ENCODE measurements at regions not wholly inside any gene's neighbourhood (a gene's known extent, or its start where the extent isn't known, plus 50 kb on each side); places are given as distances from the start of the nearest gene placed in this dataset.

DNA sequence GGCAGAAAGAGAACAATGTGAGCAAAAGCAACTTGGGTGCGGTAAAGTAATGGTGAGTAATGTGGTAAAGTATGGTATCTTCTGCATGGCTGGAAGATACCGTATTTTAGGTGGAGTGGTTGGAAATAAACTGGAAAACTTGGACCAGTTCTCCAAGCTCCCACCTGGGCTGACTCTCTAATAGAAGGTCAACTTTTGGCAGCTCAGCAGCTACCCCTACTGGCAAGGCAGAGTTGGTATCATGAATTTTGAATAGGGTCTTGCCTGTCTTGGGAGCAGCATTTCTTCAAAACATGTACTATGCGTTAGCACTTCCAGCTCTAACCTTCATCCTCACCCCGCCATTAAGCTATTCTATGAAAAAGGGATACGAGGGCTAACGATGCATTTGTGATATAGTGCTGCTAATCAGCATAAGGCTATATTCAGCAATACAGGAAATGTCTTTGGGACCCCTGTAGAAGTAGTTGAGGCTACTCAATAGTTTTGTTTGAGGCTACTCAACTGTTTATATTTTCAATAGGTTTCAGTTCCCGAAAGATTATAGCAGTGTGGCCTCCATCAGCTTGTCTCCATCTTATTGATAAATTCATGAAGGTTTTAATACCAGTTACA lies 276.3 kb upstream of the FAR2 start:
- WGBS, result 66% methylated on average over 7 of the region's 7 CpGs
- Histone ChIP-seq H3K4me1 (ENCODE audit: control insufficient read depth in 2 of 2, insufficient read depth in 2 of 2, low read length in 2 of 2) (no peaks in the 10 kb centered on the region), H3K9me3 (ENCODE audit: control insufficient read depth in 2 of 2, insufficient read depth in 1 of 2, low read length in 1 of 2) (no peaks in the 10 kb centered on the region)

DNA sequence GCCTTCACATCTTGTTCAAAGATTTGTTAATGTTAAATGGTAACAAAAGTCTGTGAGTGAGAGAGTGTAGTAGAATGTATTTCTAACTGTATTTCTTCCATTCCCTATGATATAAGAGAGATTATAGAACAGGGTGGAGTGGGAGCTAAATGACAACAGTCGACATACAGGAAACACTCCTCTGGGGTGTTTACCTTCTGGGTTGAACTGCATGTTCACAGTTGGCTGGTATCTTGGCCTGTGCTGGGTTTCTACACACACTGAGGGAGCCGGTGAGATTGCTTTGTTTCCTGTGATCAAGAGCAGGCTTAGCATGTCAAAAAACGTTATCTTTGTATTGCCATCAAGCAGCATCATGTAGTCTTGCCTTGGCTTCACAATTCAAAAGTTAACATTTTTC lies 274.3 kb upstream of the FAR2 start:
- Histone ChIP-seq H3K9me3 (ENCODE audit: control insufficient read depth in 2 of 2, insufficient read depth in 1 of 2, low read length in 1 of 2) (no peaks in the 10 kb centered on the region), H3K4me3 (ENCODE audit: low read length in 2 of 2) (no peak overlapping the region), H3K4me1 (ENCODE audit: control insufficient read depth in 2 of 2, insufficient read depth in 2 of 2, low read length in 2 of 2) (no peaks in the 10 kb centered on the region), H3K27ac (ENCODE audit: low read depth in 1 of 2, low read length in 1 of 2) (no peak overlapping the region), H3K27me3 (ENCODE audit: control insufficient read depth in 2 of 2, insufficient read depth in 1 of 2, low read length in 1 of 2) (no peaks in the 10 kb centered on the region), H3K36me3 (ENCODE audit: control insufficient read depth in 2 of 2, insufficient read depth in 2 of 2, low read length in 1 of 2) (no peaks in the 10 kb centered on the region)
- DNase-seq (ENCODE audit: low read depth in 6 of 9, low spot score in 9 of 9), result no peak
- 86% methylated on average over 3 of the region's 3 CpGs for WGBS

More for the DNA sequence above, 276.3 kb upstream of the FAR2 start:
- Histone ChIP-seq H3K27me3 (ENCODE audit: control insufficient read depth in 2 of 2, insufficient read depth in 1 of 2, low read length in 1 of 2) (no peaks in the 10 kb centered on the region), H3K36me3 (ENCODE audit: control insufficient read depth in 2 of 2, insufficient read depth in 2 of 2, low read length in 1 of 2) (no peaks in the 10 kb centered on the region), H3K27ac (ENCODE audit: low read depth in 1 of 2, low read length in 1 of 2) (no peak overlapping the region), H3K4me3 (ENCODE audit: low read length in 2 of 2) (no peak overlapping the region)
- peak in 6 of 9 donors; percentile 2 to 23 (median 5) for DNase-seq (ENCODE audit: low read depth in 6 of 9, low spot score in 9 of 9)

DNA sequence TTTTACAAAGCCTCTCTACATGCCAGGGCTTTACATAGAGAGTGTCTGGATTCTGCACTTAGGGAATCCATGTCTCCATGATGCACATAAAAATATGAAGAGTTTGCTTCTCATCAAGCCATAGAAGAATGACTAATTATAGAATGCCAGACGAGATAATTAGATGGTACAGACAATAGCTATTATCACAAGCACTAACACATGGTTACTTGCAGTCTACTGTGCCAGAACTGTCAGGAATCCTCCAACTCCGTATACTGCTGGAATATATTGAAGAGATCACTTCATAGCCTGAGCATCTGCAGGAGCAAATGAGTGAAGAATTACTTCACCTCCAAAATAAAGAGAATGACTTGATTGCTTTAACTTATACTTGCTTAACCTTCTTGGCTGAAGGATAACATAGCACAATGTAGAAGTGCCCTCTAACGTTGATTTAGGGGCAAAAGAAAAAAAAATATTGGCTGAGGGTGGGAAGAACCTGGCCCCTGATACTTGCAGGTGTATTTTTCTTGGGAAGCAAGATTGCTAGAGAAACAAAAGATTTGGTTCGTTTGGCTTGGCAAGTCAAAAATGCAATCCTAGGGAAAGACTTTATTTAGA lies 272.8 kb upstream of the FAR2 start:
- Histone ChIP-seq H3K27me3 (ENCODE audit: control insufficient read depth in 2 of 2, insufficient read depth in 1 of 2, low read length in 1 of 2) (no peaks in the 10 kb centered on the region), H3K27ac (ENCODE audit: low read depth in 1 of 2, low read length in 1 of 2) (no peak overlapping the region), H3K4me1 (ENCODE audit: control insufficient read depth in 2 of 2, insufficient read depth in 2 of 2, low read length in 2 of 2) (no peaks in the 10 kb centered on the region), H3K36me3 (ENCODE audit: control insufficient read depth in 2 of 2, insufficient read depth in 2 of 2, low read length in 1 of 2) (no peaks in the 10 kb centered on the region), H3K4me3 (ENCODE audit: low read length in 2 of 2) (no peak overlapping the region), H3K9me3 (ENCODE audit: control insufficient read depth in 2 of 2, insufficient read depth in 1 of 2, low read length in 1 of 2) (no peaks in the 10 kb centered on the region)
- no peak for DNase-seq (ENCODE audit: low read depth in 6 of 9, low spot score in 9 of 9)
- WGBS, result 81% methylated on average over 4 of the region's 4 CpGs

DNA sequence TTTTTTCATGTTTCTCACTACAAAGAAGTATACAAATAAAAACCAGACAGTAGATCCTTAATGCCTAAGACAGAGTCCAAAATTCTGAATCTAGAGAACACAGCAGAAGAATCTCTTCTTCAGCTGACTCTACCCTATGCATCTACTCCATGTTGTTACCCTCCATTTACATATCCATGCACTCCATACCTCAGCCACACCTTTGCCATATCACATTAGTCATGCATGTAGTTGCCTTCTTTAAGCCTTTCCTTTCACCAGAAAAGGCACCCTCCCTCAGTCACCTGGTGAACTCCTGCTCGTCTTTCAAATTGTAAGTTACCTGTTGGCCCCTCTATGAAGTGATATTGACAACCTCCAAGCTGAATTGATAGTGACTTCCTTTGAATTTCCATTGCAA lies 271.2 kb upstream of the FAR2 start:
- 87% methylated on average over 1 of the region's 1 CpG for WGBS
- Histone ChIP-seq H3K4me3 (ENCODE audit: low read length in 2 of 2) (no peak overlapping the region), H3K9me3 (ENCODE audit: control insufficient read depth in 2 of 2, insufficient read depth in 1 of 2, low read length in 1 of 2) (no peaks in the 10 kb centered on the region), H3K27me3 (ENCODE audit: control insufficient read depth in 2 of 2, insufficient read depth in 1 of 2, low read length in 1 of 2) (no peaks in the 10 kb centered on the region), H3K27ac (ENCODE audit: low read depth in 1 of 2, low read length in 1 of 2) (no peak overlapping the region), H3K4me1 (ENCODE audit: control insufficient read depth in 2 of 2, insufficient read depth in 2 of 2, low read length in 2 of 2) (no peaks in the 10 kb centered on the region), H3K36me3 (ENCODE audit: control insufficient read depth in 2 of 2, insufficient read depth in 2 of 2, low read length in 1 of 2) (no peaks in the 10 kb centered on the region)
- no peak for DNase-seq (ENCODE audit: low read depth in 6 of 9, low spot score in 9 of 9)

DNA sequence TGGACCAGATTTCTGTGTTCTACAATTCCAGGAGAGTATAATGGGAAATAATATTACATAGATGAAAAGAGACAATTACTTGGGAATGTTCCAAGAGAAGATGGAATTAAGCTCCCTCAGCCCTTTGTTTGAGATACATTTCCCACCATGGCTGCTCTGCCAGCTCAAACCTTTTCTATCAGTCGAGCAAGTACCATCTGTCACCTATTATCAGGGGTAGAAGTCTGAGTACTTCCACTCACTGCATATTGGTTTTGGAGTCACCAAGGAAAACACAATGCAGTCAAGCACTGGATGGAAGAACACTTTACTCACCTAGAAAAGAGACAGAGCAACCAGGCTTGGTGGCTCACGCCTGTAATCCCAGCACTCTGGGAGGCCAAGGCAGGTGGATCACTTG lies 270.4 kb upstream of the FAR2 start:
- DNase-seq (ENCODE audit: low read depth in 6 of 9, low spot score in 9 of 9), result no peak
- Histone ChIP-seq H3K27ac (ENCODE audit: low read depth in 1 of 2, low read length in 1 of 2) (no peak overlapping the region), H3K4me3 (ENCODE audit: low read length in 2 of 2) (no peak overlapping the region), H3K27me3 (ENCODE audit: control insufficient read depth in 2 of 2, insufficient read depth in 1 of 2, low read length in 1 of 2) (no peaks in the 10 kb centered on the region), H3K9me3 (ENCODE audit: control insufficient read depth in 2 of 2, insufficient read depth in 1 of 2, low read length in 1 of 2) (no peaks in the 10 kb centered on the region), H3K4me1 (ENCODE audit: control insufficient read depth in 2 of 2, insufficient read depth in 2 of 2, low read length in 2 of 2) (no peaks in the 10 kb centered on the region), H3K36me3 (ENCODE audit: control insufficient read depth in 2 of 2, insufficient read depth in 2 of 2, low read length in 1 of 2) (no peaks in the 10 kb centered on the region)
- WGBS, result 88% methylated on average over 2 of the region's 2 CpGs

DNA sequence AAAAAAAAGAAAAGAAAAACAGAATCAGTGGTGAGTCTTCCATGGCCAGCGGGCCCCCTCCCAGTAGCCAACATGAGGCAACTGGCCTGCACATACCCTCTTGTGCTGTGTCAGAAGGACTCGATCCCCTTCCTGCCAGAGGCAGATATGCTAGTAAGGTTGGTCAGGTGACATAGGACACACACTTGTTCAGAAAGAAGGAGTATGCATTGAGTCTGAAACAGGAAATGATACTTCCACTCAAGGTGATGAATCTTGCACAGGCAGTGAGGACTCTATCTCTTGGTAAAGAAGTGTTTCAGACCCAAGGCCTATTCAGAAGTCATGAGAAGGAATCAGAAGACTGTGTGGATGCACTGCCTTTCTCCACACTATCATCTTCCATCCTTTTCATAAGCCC lies 269.7 kb upstream of the FAR2 start:
- 95% methylated on average over 2 of the region's 2 CpGs for WGBS
- H3K4me3 ChIP-seq (ENCODE audit: low read length in 2 of 2), result no peak overlapping the region
- no peaks in the 10 kb centered on the region for H3K27me3 ChIP-seq (ENCODE audit: control insufficient read depth in 2 of 2, insufficient read depth in 1 of 2, low read length in 1 of 2)
- DNase-seq (ENCODE audit: low read depth in 6 of 9, low spot score in 9 of 9), result no peak
- H3K36me3 ChIP-seq (ENCODE audit: control insufficient read depth in 2 of 2, insufficient read depth in 2 of 2, low read length in 1 of 2), result no peaks in the 10 kb centered on the region
- H3K4me1 ChIP-seq (ENCODE audit: control insufficient read depth in 2 of 2, insufficient read depth in 2 of 2, low read length in 2 of 2), result no peaks in the 10 kb centered on the region
- no peaks in the 10 kb centered on the region for H3K9me3 ChIP-seq (ENCODE audit: control insufficient read depth in 2 of 2, insufficient read depth in 1 of 2, low read length in 1 of 2)
- H3K27ac ChIP-seq (ENCODE audit: low read depth in 1 of 2, low read length in 1 of 2), result no peak overlapping the region

DNA sequence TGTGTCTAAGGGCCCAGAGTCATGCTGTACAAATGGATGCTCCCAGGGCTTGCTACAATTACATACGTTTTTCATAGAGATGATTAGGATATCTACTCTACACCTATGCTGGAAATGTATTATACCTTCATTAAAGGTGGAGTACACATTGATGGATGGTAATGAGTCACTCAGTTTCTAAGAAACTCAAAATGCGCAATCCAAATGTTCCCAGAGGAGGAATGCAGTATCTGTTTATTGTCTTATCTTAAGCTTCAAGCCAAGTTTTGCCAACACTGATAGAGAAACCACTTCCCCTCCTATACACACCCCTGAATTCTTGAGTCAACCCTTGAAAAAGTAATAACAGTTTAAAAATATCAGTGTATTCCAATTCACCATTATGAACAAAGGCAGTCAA lies 266.6 kb upstream of the FAR2 start:
- WGBS, result 82% methylated on average over 2 of the region's 2 CpGs
- H3K4me1 ChIP-seq (ENCODE audit: control insufficient read depth in 2 of 2, insufficient read depth in 2 of 2, low read length in 2 of 2), result no peaks in the 10 kb centered on the region
- H3K27ac ChIP-seq (ENCODE audit: low read depth in 1 of 2, low read length in 1 of 2), result no peak overlapping the region
- no peak for DNase-seq (ENCODE audit: low read depth in 6 of 9, low spot score in 9 of 9)
- no peak overlapping the region for H3K4me3 ChIP-seq (ENCODE audit: low read length in 2 of 2)
- H3K9me3 ChIP-seq (ENCODE audit: control insufficient read depth in 2 of 2, insufficient read depth in 1 of 2, low read length in 1 of 2), result no peaks in the 10 kb centered on the region
- no peaks in the 10 kb centered on the region for H3K27me3 ChIP-seq (ENCODE audit: control insufficient read depth in 2 of 2, insufficient read depth in 1 of 2, low read length in 1 of 2)
- no peaks in the 10 kb centered on the region for H3K36me3 ChIP-seq (ENCODE audit: control insufficient read depth in 2 of 2, insufficient read depth in 2 of 2, low read length in 1 of 2)

DNA sequence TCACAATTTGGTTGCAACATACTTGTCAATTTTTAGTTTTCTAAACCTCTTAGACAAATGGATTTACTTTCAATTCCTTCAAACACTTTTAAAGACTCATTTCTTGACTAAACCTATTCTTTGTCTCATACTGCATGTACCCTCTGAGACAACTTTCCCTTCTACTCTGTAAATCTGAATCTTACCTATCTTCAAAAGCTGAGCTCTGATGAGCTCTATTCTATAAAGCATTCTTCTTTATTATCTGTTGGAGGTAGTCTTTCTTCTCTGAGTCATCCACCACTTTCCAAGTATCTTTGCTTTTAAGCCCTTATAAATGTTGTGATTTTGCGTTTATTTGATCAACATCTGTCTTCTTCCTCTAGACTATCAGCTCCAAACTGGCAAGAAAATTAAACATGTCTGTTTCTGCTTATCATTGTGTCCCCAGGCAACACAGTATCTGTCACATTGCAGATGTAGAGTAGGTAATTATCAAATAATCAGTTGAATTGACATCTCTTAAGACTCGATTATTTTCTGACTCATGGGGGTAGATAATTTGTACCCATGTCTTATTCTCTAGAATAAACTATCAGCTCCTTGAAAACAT lies 265.6 kb upstream of the FAR2 start:
- DNase-seq (ENCODE audit: low read depth in 6 of 9, low spot score in 9 of 9), result no peak
- no peaks in the 10 kb centered on the region for H3K9me3 ChIP-seq (ENCODE audit: control insufficient read depth in 2 of 2, insufficient read depth in 1 of 2, low read length in 1 of 2)
- H3K4me1 ChIP-seq (ENCODE audit: control insufficient read depth in 2 of 2, insufficient read depth in 2 of 2, low read length in 2 of 2), result no peaks in the 10 kb centered on the region
- 72% methylated on average over 2 of the region's 2 CpGs for WGBS
- no peaks in the 10 kb centered on the region for H3K27me3 ChIP-seq (ENCODE audit: control insufficient read depth in 2 of 2, insufficient read depth in 1 of 2, low read length in 1 of 2)
- no peak overlapping the region for H3K27ac ChIP-seq (ENCODE audit: low read depth in 1 of 2, low read length in 1 of 2)
- H3K4me3 ChIP-seq (ENCODE audit: low read length in 2 of 2), result no peak overlapping the region
- no peaks in the 10 kb centered on the region for H3K36me3 ChIP-seq (ENCODE audit: control insufficient read depth in 2 of 2, insufficient read depth in 2 of 2, low read length in 1 of 2)

DNA sequence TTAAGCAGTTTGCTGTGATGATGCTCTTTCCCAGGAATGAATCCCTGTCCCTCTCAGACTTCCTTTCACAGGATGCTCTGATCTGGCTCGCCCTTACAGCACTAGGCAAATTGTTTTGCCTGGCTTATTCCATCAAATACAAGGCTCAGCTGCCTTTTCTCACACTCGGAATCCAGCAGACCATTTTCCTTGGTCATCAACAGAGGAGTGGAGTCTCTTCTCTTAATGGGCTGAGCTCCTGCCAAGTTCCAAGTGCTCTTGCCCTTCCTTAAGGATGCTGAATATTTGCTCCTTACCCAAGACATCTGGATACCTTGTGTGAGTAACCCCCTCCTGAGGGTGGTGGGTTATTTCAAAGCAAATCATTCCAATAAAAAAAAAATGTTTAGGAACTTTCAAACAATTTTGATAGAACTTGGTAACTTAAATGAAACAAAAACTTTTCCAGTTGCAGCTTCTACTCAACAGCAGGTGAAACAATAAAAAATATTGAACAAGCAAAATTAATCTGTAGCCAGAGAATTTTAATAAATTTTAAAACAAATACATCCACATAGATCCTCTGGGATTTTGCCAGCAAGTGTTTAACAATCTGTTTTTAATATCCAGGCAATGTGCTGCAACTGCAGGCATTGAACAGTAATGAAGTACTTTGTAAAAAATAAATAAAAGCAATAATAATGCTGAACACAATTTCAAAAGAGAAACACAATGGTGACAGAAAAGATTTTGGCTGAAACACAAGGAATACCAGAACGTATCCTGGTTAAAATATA lies 264.0 kb upstream of the FAR2 start:
- 83% methylated on average over 3 of the region's 3 CpGs for WGBS
- Histone ChIP-seq H3K4me1 (ENCODE audit: control insufficient read depth in 2 of 2, insufficient read depth in 2 of 2, low read length in 2 of 2) (no peaks in the 10 kb centered on the region), H3K27me3 (ENCODE audit: control insufficient read depth in 2 of 2, insufficient read depth in 1 of 2, low read length in 1 of 2) (no peaks in the 10 kb centered on the region), H3K36me3 (ENCODE audit: control insufficient read depth in 2 of 2, insufficient read depth in 2 of 2, low read length in 1 of 2) (no peaks in the 10 kb centered on the region), H3K4me3 (ENCODE audit: low read length in 2 of 2) (no peak overlapping the region), H3K27ac (ENCODE audit: low read depth in 1 of 2, low read length in 1 of 2) (no peak overlapping the region), H3K9me3 (ENCODE audit: control insufficient read depth in 2 of 2, insufficient read depth in 1 of 2, low read length in 1 of 2) (no peaks in the 10 kb centered on the region)
- no peak for DNase-seq (ENCODE audit: low read depth in 6 of 9, low spot score in 9 of 9)

Measured in thymus (tissue), 11 donors.